OCI-LY1 (cell line): ENCODE measurements at regions not wholly inside any gene's neighbourhood (a gene's known extent, or its start where the extent isn't known, plus 50 kb on each side); places are given as distances from the start of the nearest gene placed in this dataset.

Source experiments
- CTCF ChIP-seq: fragments of 200-600 bp; sonication (generic), shearing (Covaris generic); IDR thresholded peaks from 2 replicates; pipeline ENCODE4 v1.5.1; 2017; ENCODE audit warnings: mild to moderate bottlenecking, antibody characterized with exemption, low read length, moderate library complexity, mixed read lengths
- EZH2 ChIP-seq: fragments of 200-600 bp; sonication (generic), shearing (Covaris generic); IDR thresholded peaks from 2 replicates; pipeline ENCODE4 v1.8.0; 2017; ENCODE audit warnings: borderline replicate concordance, mixed run types, mild to moderate bottlenecking, antibody characterized with exemption, low read length, moderate library complexity, mixed read lengths

DNA sequence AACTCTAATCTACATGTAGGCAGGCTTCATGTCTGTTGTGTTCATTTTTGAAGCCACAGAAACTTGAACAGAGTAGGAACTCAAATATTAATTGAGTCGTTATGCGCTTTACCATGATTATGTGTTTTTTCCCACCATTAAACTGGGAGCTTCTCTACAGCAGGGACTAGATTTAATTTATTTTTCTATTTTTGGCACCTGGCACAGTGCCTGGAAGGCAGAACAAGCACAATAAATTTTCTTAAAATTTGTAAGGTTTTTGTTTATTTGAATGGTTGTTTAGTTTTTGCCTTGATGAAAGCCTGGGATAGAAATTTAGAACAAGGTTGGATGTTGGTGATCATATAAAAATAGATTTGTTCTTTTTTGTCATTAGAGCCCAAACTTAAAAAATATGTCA, 221.7 kb upstream of the PLEKHG7 start:
- TF ChIP-seq CTCF (no peak), EZH2 (no peak)
